ENCODE measurements at regions not wholly inside any gene's neighbourhood (a gene's known extent, or its start where the extent isn't known, plus 50 kb on each side); places are given as distances from the start of the nearest gene placed in this dataset.

GRCh38 chr1:195251900-195252299 is 1356.3 kb downstream of the KCNT2 start:
- no peak for DNase-seq (ENCODE audit: extremely low read depth, low read depth)

GRCh38 chr1:195243492-195243891 is 1364.7 kb downstream of the KCNT2 start:
- DNase-seq (ENCODE audit: extremely low read depth, low read depth) = no peak
- no peak for TF ChIP-seq CTCF (IDR thresholded peaks at IDR 0.05; ENCODE audit: low read depth, low read length)

More at GRCh38 chr1:195251900-195252299, 1356.3 kb downstream of the KCNT2 start:
- no peak for TF ChIP-seq CTCF (IDR thresholded peaks at IDR 0.05; ENCODE audit: low read depth, low read length)

GRCh38 chr1:195241066-195241465 is 1367.2 kb downstream of the KCNT2 start:
- no peak for DNase-seq (ENCODE audit: extremely low read depth, low read depth)
- TF ChIP-seq CTCF (IDR thresholded peaks at IDR 0.05; ENCODE audit: low read depth, low read length) = no peak

GRCh38 chr1:195238313-195238712 is 1369.9 kb downstream of the KCNT2 start:
- no peak for TF ChIP-seq CTCF (IDR thresholded peaks at IDR 0.05; ENCODE audit: low read depth, low read length)
- DNase-seq (ENCODE audit: extremely low read depth, low read depth) = no peak

DNA sequence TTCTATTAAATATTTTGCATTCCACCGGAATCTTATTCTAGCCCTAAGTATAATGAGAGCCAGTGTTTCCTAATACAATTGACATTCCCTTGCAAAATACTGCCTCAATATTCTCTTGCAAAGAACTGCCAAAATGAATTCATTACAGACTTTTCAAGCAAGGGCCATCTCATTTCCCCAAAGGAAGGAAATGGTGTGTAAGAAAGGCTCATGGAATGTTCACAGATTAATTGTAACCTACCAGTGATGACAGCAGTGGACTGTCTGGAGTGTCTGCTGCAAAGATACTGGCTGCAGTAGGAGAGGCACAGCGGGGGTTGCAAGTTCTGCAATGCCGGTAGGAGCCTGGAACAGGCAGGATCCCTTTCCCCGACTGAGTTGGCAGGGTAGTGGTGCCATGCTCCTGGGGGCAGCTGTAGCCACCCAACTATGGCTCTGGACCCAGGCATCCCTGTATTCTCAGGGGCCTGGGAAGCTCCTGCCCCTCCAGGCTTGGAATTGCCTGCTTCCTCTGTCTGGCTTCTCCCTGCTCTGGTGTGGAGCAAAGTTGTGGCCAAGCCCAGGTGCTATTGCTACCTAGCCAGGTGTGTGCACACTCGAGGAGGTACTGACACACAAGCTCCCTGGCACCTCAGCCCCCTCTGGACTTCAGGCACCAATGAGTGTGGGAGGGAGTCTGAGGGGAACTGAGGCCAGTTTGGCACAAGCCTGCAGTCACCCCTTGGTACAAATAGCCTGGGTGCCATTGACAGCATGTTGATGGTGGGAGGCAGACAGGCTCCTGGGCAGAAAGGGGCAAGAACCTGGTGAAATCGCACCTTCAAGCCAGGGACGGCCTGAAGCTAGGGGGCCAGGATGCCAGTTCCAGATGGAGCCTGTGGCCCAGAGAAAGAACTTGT is 1371.0 kb downstream of the KCNT2 start:
- TF ChIP-seq CTCF (IDR thresholded peaks at IDR 0.05; ENCODE audit: low read depth, low read length) = no peak
- no peak for DNase-seq (ENCODE audit: extremely low read depth, low read depth)

DNA sequence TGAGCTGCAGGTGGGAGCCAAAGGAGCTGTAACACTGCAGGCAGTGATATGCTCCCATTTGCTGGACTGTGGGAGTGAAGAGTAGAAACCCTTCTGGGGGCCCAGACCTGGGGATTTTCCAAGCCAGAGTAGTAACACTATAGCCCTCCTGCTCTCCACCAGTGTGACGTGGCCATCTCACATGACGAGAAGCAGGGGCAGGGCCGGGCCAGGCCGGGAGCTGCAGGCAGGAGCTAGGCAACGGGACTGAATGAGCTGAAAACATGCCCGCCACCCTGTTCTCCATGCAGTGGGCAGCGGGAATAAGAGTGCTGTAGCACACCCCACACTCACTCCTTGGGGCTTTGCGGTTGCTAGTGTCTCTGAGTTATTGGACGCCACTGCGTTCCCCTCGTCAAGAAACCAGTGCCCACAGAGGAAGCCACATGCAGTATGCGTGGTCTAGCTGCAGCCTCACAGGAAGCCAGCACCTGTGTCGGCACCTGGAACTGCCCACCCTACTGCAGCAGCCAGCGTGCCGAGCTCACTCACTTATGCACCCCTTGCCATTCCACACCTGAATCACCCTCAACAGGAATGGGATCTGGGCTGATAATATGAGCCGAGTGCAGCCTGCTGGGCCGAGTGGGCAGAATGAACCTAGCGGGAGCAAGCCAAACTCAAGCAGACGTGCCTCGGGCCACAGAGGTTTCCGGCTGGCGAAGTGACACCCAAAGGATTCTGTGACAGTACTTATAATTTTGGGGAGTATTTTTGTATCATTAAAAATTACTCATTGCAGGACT is 1389.6 kb downstream of the KCNT2 start:
- TF ChIP-seq CTCF (IDR thresholded peaks at IDR 0.05; ENCODE audit: low read depth, low read length) = no peak
- DNase-seq (ENCODE audit: extremely low read depth, low read depth) = no peak

DNA sequence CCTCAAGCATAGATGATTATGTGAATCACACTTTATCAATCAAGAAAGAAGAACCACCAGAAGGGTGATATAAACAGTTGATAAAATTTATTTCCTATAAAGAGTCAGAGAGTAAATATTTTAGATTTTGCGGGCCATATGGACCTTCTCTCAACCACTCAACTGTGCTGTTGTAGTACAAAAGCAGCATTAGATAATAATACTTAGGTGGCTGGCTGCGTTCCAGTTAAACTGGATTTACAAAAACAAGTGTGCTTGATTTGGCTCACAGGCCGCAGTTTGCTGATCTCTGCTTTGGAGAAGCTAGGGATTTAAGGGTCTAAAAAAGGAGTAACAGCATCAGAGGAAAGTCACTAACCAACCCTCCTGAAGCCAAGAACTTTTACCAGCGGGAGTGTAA is 1406.0 kb downstream of the KCNT2 start:
- DNase-seq (ENCODE audit: extremely low read depth, low read depth) = no peak
- no peak for TF ChIP-seq CTCF (IDR thresholded peaks at IDR 0.05; ENCODE audit: low read depth, low read length)
